ENCODE measurements at regions not wholly inside any gene's neighbourhood (a gene's known extent, or its start where the extent isn't known, plus 50 kb on each side); places are given as distances from the start of the nearest gene placed in this dataset.
A peak's percentile ranks its signal among the peaks of the same experiment; 100 is the strongest.
"Not testable (repeated sequence)": the region's sequence is repeated elsewhere in the genome, so short reads cannot be mapped to it uniquely, and the experiment has no call there.

GRCh38 chr12:59444932-59445331 is 150.9 kb upstream of the SLC16A7 start:
- Histone ChIP-seq H3K9ac (ENCODE audit: low read depth, low read length) (no peak overlapping the region), H3K36me3 (ENCODE audit: insufficient read depth, low read length) (no peaks in the 10 kb centered on the region), H3K4me1 (ENCODE audit: insufficient read depth, low read length) (peaks cover 7% of the 10 kb centered on the region; the same call in 1 of the 2 replicates), H3K9me3 (ENCODE audit: control insufficient read depth, insufficient read depth, low read length) (peaks cover 14% of the 10 kb centered on the region)

- peaks cover 9% of the 10 kb centered on the region; the same call in 1 of the 2 replicates for H3K4me1 ChIP-seq (ENCODE audit: insufficient read depth, low read length)
- H3K36me3 ChIP-seq (ENCODE audit: insufficient read depth, low read length): no peaks in the 10 kb centered on the region
- no peak overlapping the region for H3K9ac ChIP-seq (ENCODE audit: low read depth, low read length)
- no peaks in the 10 kb centered on the region for H3K9me3 ChIP-seq (ENCODE audit: control insufficient read depth, insufficient read depth, low read length)
Measured at GRCh38 chr12:59432057-59432456, 163.8 kb upstream of the SLC16A7 start.

- Histone ChIP-seq H3K36me3 (ENCODE audit: insufficient read depth, low read length) (no peaks in the 10 kb centered on the region), H3K9ac (ENCODE audit: low read depth, low read length) (no peak overlapping the region), H3K9me3 (ENCODE audit: control insufficient read depth, insufficient read depth, low read length) (no peaks in the 10 kb centered on the region), H3K4me1 (ENCODE audit: insufficient read depth, low read length) (peaks cover 9% of the 10 kb centered on the region; the same call in 1 of the 2 replicates)
Measured at GRCh38 chr12:59431266-59431665, 164.6 kb upstream of the SLC16A7 start.

- Histone ChIP-seq H3K9ac (ENCODE audit: low read depth, low read length) (no peak overlapping the region), H3K36me3 (ENCODE audit: insufficient read depth, low read length) (no peaks in the 10 kb centered on the region), H3K9me3 (ENCODE audit: control insufficient read depth, insufficient read depth, low read length) (no peaks in the 10 kb centered on the region), H3K4me1 (ENCODE audit: insufficient read depth, low read length) (peaks cover 9% of the 10 kb centered on the region; the same call in 1 of the 2 replicates)
Measured at GRCh38 chr12:59429766-59430165, 166.1 kb upstream of the SLC16A7 start.

- H3K9me3 ChIP-seq (ENCODE audit: control insufficient read depth, insufficient read depth, low read length): no peaks in the 10 kb centered on the region
Measured at GRCh38 chr12:59425798-59426197, 170.0 kb upstream of the SLC16A7 start.

GRCh38 chr12:59424666-59425065 is 171.2 kb upstream of the SLC16A7 start:
- H3K9me3 ChIP-seq (ENCODE audit: control insufficient read depth, insufficient read depth, low read length); H3K9ac ChIP-seq (ENCODE audit: low read depth, low read length); H3K4me1 ChIP-seq (ENCODE audit: insufficient read depth, low read length); H3K36me3 ChIP-seq (ENCODE audit: insufficient read depth, low read length): not testable (repeated sequence)

More at GRCh38 chr12:59425798-59426197, 170.0 kb upstream of the SLC16A7 start:
- H3K9ac ChIP-seq (ENCODE audit: low read depth, low read length): no peak overlapping the region
- no peaks in the 10 kb centered on the region for H3K4me1 ChIP-seq (ENCODE audit: insufficient read depth, low read length)
- H3K36me3 ChIP-seq (ENCODE audit: insufficient read depth, low read length): no peaks in the 10 kb centered on the region

GRCh38 chr12:59414051-59414450 is 181.8 kb upstream of the SLC16A7 start:
- H3K4me1 ChIP-seq (ENCODE audit: insufficient read depth, low read length): no peaks in the 10 kb centered on the region
- H3K9me3 ChIP-seq (ENCODE audit: control insufficient read depth, insufficient read depth, low read length): no peaks in the 10 kb centered on the region
- H3K36me3 ChIP-seq (ENCODE audit: insufficient read depth, low read length): no peaks in the 10 kb centered on the region
- no peak overlapping the region for H3K9ac ChIP-seq (ENCODE audit: low read depth, low read length)

GRCh38 chr12:59408431-59408830 is 187.4 kb upstream of the SLC16A7 start:
- H3K9ac ChIP-seq (ENCODE audit: low read depth, low read length): no peak overlapping the region
- H3K9me3 ChIP-seq (ENCODE audit: control insufficient read depth, insufficient read depth, low read length): no peaks in the 10 kb centered on the region
- H3K36me3 ChIP-seq (ENCODE audit: insufficient read depth, low read length): no peaks in the 10 kb centered on the region
- H3K4me1 ChIP-seq (ENCODE audit: insufficient read depth, low read length): no peaks in the 10 kb centered on the region

GRCh38 chr12:59407799-59408198 is 188.0 kb upstream of the SLC16A7 start:
- H3K9ac ChIP-seq (ENCODE audit: low read depth, low read length): no peak overlapping the region
- H3K36me3 ChIP-seq (ENCODE audit: insufficient read depth, low read length): no peaks in the 10 kb centered on the region
- H3K4me1 ChIP-seq (ENCODE audit: insufficient read depth, low read length): no peaks in the 10 kb centered on the region
- H3K9me3 ChIP-seq (ENCODE audit: control insufficient read depth, insufficient read depth, low read length): no peaks in the 10 kb centered on the region

GRCh38 chr12:59405992-59406391 is 189.8 kb upstream of the SLC16A7 start:
- H3K9me3 ChIP-seq (ENCODE audit: control insufficient read depth, insufficient read depth, low read length): no peaks in the 10 kb centered on the region
- H3K4me1 ChIP-seq (ENCODE audit: insufficient read depth, low read length): no peaks in the 10 kb centered on the region
- no peaks in the 10 kb centered on the region for H3K36me3 ChIP-seq (ENCODE audit: insufficient read depth, low read length)
- H3K9ac ChIP-seq (ENCODE audit: low read depth, low read length): no peak overlapping the region

GRCh38 chr12:59404109-59404650 is 191.6 kb upstream of the SLC16A7 start:
- H3K36me3 ChIP-seq (ENCODE audit: insufficient read depth, low read length): no peaks in the 10 kb centered on the region
- H3K9ac ChIP-seq (ENCODE audit: low read depth, low read length): no peak overlapping the region
- H3K9me3 ChIP-seq (ENCODE audit: control insufficient read depth, insufficient read depth, low read length): no peaks in the 10 kb centered on the region
- no peaks in the 10 kb centered on the region for H3K4me1 ChIP-seq (ENCODE audit: insufficient read depth, low read length)

GRCh38 chr12:59403259-59403932 is 192.4 kb upstream of the SLC16A7 start:
- H3K36me3 ChIP-seq (ENCODE audit: insufficient read depth, low read length): no peaks in the 10 kb centered on the region
- H3K9me3 ChIP-seq (ENCODE audit: control insufficient read depth, insufficient read depth, low read length): no peaks in the 10 kb centered on the region
- no peaks in the 10 kb centered on the region for H3K4me1 ChIP-seq (ENCODE audit: insufficient read depth, low read length)
- peak overlapping the region; percentile 17; the same call in 1 of the 2 replicates for H3K9ac ChIP-seq (ENCODE audit: low read depth, low read length)

GRCh38 chr12:59401862-59402261 is 194.0 kb upstream of the SLC16A7 start:
- no peaks in the 10 kb centered on the region for H3K9me3 ChIP-seq (ENCODE audit: control insufficient read depth, insufficient read depth, low read length)
- no peaks in the 10 kb centered on the region for H3K4me1 ChIP-seq (ENCODE audit: insufficient read depth, low read length)
- no peaks in the 10 kb centered on the region for H3K36me3 ChIP-seq (ENCODE audit: insufficient read depth, low read length)
- H3K9ac ChIP-seq (ENCODE audit: low read depth, low read length): no peak overlapping the region

- H3K36me3 ChIP-seq (ENCODE audit: insufficient read depth, low read length): no peaks in the 10 kb centered on the region
- H3K4me1 ChIP-seq (ENCODE audit: insufficient read depth, low read length): no peaks in the 10 kb centered on the region
- 0 out of 2 replicates have a peak, but pooled peaks cover 3% of the 10 kb centered on the region for H3K9me3 ChIP-seq (ENCODE audit: control insufficient read depth, insufficient read depth, low read length)
- H3K9ac ChIP-seq (ENCODE audit: low read depth, low read length): no peak overlapping the region
Measured at GRCh38 chr12:59398164-59398563, 197.7 kb upstream of the SLC16A7 start.

- Histone ChIP-seq H3K36me3 (ENCODE audit: insufficient read depth, low read length) (no peaks in the 10 kb centered on the region), H3K4me1 (ENCODE audit: insufficient read depth, low read length) (no peaks in the 10 kb centered on the region), H3K9me3 (ENCODE audit: control insufficient read depth, insufficient read depth, low read length) (peaks cover 3% of the 10 kb centered on the region; the same call in 1 of the 2 replicates), H3K9ac (ENCODE audit: low read depth, low read length) (no peak overlapping the region)
Measured at GRCh38 chr12:59396919-59397318, 198.9 kb upstream of the SLC16A7 start.

Measured in ES-I3 (cell line).